Adrenal gland (tissue), 9 donors: ENCODE measurements at regions not wholly inside any gene's neighbourhood (a gene's known extent, or its start where the extent isn't known, plus 50 kb on each side); places are given as distances from the start of the nearest gene placed in this dataset.

Experiments used
- DNase-seq, 7 donors: peaks; one replicate each; pipeline ENCODE4 v3.0.0-alpha.2; 2019 to 2020
- H3K27ac ChIP-seq, 5 donors: fragments of 200-600 bp; sonication (generic) in 4 of 5; 1 replicate in 3 of 5; 2 replicates in 2 of 5; pipeline versions ENCODE4 v1.5.1 to v1.8.0; 2016 to 2020; ENCODE audit warnings: mild to moderate bottlenecking in 1 of 5
- H3K27me3 ChIP-seq: fragments of 200-600 bp; 2 replicates; pipeline ENCODE4 v1.8.0; 2021
- H3K36me3 ChIP-seq, 2 donors: fragments of 200-600 bp; replicated peaks in 1 of 2; 1 replicate in 1 of 2; 2 replicates in 1 of 2; pipeline versions ENCODE4 v1.5.1 to v1.8.0; 2018 to 2022
- H3K4me1 ChIP-seq, 2 donors: fragments of 200-600 bp; replicated peaks in 1 of 2; 1 replicate in 1 of 2; 2 replicates in 1 of 2; pipeline versions ENCODE4 v1.5.1 to v1.8.0; 2018 to 2021
- H3K4me3 ChIP-seq, 4 donors: fragments of 200-600 bp; sonication (generic) in 3 of 4; one replicate each; pipeline ENCODE4 v1.5.1; 2016 to 2018
- H3K9me3 ChIP-seq, 3 donors: fragments of 200-600 bp; sonication (generic) in 1 of 3; replicated peaks in 1 of 3; 1 replicate in 2 of 3; 2 replicates in 1 of 3; pipeline versions ENCODE4 v1.5.1 to v1.8.0; 2016 to 2021
- CTCF ChIP-seq, 6 experiments: fragments of 450-650 bp in 4 of 6; fragments of 200-600 bp in 2 of 6; sonication (generic) in 1 of 6; IDR thresholded peaks; 1 replicate in 5 of 6; 2 replicates in 1 of 6; pipeline versions ENCODE4 v1.5.1 to v1.8.0; 2016 to 2021; ENCODE audit warnings: antibody characterized with exemption in 6 of 6, mild to moderate bottlenecking in 2 of 6, moderate library complexity in 1 of 6
- POLR2A ChIP-seq, 2 donors: fragments of 450-650 bp; IDR thresholded peaks; one replicate each; pipeline ENCODE4 v1.6.1; 2017; ENCODE audit warnings: antibody characterized with exemption in 2 of 2, mild to moderate bottlenecking in 2 of 2, moderate library complexity in 1 of 2
- WGBS, 4 donors: extraction: QIAGEN DNeasy Blood & Tissue Kit in 2 of 4; methylation state at CpG; one replicate each; pipeline versions ENCODE4 v1.1.5 to v1.1.7; 2013 to 2017; 5-methylcytosine and 5-hydroxymethylcytosine counted together
- intact Hi-C, 2 donors: fragments of 100-400 bp; cut with DNase I; formaldehyde crosslinking; loops; one replicate each; pipeline versions ENCODE4 v1.14.1 to v1.15.0; 2022 to 2023
- donor health status: healthy with polysubstance abuse.
- donor health status: Bipolar disorder and iron deficiency.
- donor health status: DM: yes; HTN: yes; CAD: no.
- donor health status: DM: no; HTN: no; CAD: no.
- donor health status: DM: no; HTN: no; CAD: no.

GRCh38 chr5:105506692-105507277 is 1944.2 kb upstream of the NUDT12 start:
- H3K27ac ChIP-seq = no peak overlapping the region
- no peak overlapping the region for H3K4me3 ChIP-seq
- peak in 1 of 7 donors; percentile 3 for DNase-seq
- H3K9me3 ChIP-seq = no peaks in the 10 kb centered on the region
- no peak for TF ChIP-seq CTCF (IDR thresholded peaks at IDR 0.05)
- no peak for TF ChIP-seq POLR2A (IDR thresholded peaks at IDR 0.05)
- intact Hi-C loops = no loop called here
- H3K27me3 ChIP-seq = no peaks in the 10 kb centered on the region
- 53 to 61% (median 58%) methylated on average over 2 of the region's 2 CpGs for WGBS, 4 donors
- no peaks in the 10 kb centered on the region for H3K36me3 ChIP-seq
- H3K4me1 ChIP-seq = no peaks in the 10 kb centered on the region

- 74 to 85% (median 78%) methylated on average over 1 of the region's 1 CpG for WGBS, 4 donors
- Histone ChIP-seq H3K36me3 (no peaks in the 10 kb centered on the region), H3K4me1 (no peaks in the 10 kb centered on the region), H3K27me3 (no peaks in the 10 kb centered on the region), H3K9me3 (no peaks in the 10 kb centered on the region), H3K27ac (no peak overlapping the region), H3K4me3 (no peak overlapping the region)
- intact Hi-C loops = no loop called here
- no peak for DNase-seq
- TF ChIP-seq CTCF (IDR thresholded peaks at IDR 0.05) (no peak), POLR2A (IDR thresholded peaks at IDR 0.05) (no peak)
These were observed 1941.4 kb upstream of the NUDT12 start for GRCh38 chr5:105503950-105504349.

GRCh38 chr5:105501315-105501714 is 1938.7 kb upstream of the NUDT12 start:
- no peaks in the 10 kb centered on the region for H3K9me3 ChIP-seq
- H3K4me1 ChIP-seq = no peaks in the 10 kb centered on the region
- TF ChIP-seq CTCF (IDR thresholded peaks at IDR 0.05) (no peak), POLR2A (IDR thresholded peaks at IDR 0.05) (no peak)
- intact Hi-C loops = no loop called here
- no peaks in the 10 kb centered on the region for H3K36me3 ChIP-seq
- no peak overlapping the region for H3K27ac ChIP-seq
- DNase-seq = no peak
- H3K4me3 ChIP-seq = no peak overlapping the region
- H3K27me3 ChIP-seq = no peaks in the 10 kb centered on the region
- 38 to 58% (median 48%) methylated on average over 1 of the region's 1 CpG for WGBS, 4 donors

GRCh38 chr5:105475401-105475800 is 1912.8 kb upstream of the NUDT12 start:
- H3K4me3 ChIP-seq = no peak overlapping the region
- no peak for DNase-seq
- TF ChIP-seq POLR2A (IDR thresholded peaks at IDR 0.05) (no peak), CTCF (IDR thresholded peaks at IDR 0.05) (no peak)
- intact Hi-C loops = no loop called here
- H3K27me3 ChIP-seq = no peaks in the 10 kb centered on the region
- no peaks in the 10 kb centered on the region for H3K4me1 ChIP-seq
- no peaks in the 10 kb centered on the region for H3K36me3 ChIP-seq
- WGBS, 4 donors = 66 to 83% (median 78%) methylated on average over 3 of the region's 3 CpGs
- no peaks in the 10 kb centered on the region for H3K9me3 ChIP-seq
- H3K27ac ChIP-seq = no peak overlapping the region
